ENCODE measurements at regions not wholly inside any gene's neighbourhood (a gene's known extent, or its start where the extent isn't known, plus 50 kb on each side); places are given as distances from the start of the nearest gene placed in this dataset.

DNA sequence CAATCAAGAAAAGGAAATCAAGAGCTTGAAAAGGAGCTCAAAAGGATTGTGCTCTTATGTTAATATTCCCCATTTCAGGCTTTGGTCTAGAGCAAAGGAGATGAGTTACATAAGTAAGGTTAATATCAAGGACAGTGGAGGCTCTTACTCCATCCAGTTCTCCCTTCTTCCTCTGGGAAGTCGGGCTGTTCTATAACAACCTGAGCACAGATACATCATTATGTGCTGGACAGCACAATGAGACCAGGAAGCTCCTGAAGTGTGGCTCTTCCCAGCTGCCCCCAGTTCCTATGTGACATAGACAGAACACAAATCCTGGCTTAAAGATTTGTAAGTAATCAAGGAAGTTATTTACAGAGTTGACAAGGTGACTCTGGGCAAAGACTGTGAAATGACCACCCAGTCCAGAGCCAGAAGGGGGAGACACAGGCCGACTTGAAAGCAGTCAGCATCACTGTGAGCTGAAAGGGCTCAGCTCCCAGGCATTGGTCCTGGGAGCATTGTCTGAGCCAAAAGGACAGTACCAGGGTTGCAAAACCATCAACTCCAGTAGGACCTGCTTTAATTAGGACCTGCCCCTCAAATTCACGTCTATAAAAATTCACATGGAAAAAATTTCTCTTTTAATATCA, 917.6 kb upstream of the ACVR2A start:
- DNase-seq: peak; percentile 17

DNA sequence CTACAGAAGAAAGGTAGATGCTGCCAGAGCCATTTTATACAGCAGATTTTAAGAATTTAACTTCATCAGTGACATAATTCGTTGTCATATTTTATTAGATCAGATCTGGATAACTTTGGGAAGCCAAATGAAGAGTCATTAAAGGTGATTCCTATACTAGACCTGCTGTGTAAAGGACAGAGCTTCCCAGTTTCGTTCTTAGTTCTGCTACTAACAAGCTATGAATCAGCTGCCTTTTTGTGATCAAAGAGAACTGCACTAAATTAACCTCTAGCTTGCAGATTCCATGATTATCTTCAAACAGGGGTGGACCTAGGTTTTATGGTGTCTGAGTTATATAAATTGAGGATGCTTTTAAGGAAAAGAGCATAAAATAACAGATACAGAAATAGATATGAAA, 926.5 kb upstream of the ACVR2A start:
- no peak for DNase-seq

DNA sequence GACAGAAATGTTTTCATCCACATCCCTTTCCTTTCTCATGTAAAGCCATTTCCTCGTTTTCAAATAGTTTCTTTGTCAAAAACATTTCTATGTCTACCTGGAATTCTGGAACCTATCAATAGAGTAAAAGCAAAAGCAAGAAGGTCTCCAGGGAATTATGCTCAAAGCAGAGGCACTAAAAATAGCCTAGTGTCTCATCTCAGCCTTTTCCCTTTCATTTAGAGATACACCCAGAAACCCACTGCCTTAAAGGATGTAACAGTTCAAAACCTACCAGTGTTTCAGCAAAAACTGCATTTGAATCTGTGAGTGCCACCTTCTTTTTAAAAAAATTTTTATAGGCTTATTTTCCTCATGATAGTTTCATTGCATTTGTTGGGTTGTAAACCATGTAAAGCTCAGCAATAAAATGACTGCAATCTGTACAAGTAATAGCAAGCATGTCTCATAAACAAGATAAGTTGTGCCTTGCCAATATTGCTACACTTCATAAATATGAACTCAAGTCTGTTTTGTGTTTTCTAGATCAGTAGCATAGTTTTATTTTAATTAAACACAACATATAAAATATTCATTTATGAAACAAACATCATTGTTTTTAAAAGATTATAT, 927.3 kb upstream of the ACVR2A start:
- no peak for DNase-seq

DNA sequence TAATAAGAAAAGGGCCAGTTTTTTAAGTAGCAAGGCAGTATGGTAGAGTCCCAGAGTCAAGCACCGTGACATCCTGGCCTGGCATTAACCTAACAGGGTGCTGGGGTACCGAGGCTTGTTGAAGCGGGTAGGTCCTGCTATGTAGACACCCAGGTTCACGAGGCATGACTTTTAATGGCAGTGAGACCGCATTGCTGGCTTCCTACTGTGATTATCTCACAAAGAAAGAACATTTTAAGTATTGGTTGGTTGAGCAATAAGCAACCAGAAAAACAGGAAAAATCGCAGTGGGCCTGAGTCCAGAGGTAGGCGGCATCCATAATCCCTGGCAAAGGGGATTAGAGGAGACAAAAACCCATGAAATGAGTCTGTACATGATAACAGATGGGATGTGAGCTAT, 927.9 kb upstream of the ACVR2A start:
- peak; percentile 12 for DNase-seq

DNA sequence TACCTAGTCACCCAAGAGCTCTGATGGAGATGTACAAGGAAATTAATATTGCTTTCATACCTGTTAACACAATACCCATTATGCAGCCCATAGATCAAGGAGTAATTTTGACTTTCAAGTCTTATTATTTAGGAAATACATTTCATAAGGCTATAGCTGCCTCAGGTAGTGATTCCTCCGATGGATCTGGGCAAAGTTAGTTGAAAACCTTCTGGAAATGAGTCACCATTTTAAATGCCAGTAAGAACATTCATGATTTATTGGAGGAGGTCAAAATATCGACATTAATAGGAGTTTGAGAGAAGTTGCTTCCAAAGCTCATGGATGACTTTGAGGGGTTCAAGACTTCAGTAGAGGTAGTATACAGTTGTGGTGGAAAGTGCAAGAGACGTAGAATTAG, 931.4 kb upstream of the ACVR2A start:
- DNase-seq: no peak

DNA sequence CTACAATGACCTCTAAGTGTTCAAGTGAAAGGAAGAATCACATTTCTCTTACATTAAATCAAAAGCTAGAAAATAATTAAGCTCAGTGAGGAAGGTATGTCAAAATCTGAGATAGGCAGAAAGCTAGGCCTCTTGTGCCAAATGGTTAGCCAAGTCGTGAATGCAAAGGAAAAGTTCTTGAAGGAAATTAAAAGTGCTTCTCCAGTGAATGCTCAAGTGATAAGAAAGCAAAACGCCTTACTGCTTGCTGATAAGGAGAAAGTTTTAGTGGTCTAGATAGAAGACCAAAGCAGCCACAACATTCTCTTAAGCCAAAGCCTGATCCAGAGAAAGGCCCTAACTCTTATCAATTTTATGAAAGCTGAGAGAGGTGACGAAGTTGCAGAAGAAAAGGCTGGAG, 932.3 kb upstream of the ACVR2A start:
- DNase-seq: no peak

DNA sequence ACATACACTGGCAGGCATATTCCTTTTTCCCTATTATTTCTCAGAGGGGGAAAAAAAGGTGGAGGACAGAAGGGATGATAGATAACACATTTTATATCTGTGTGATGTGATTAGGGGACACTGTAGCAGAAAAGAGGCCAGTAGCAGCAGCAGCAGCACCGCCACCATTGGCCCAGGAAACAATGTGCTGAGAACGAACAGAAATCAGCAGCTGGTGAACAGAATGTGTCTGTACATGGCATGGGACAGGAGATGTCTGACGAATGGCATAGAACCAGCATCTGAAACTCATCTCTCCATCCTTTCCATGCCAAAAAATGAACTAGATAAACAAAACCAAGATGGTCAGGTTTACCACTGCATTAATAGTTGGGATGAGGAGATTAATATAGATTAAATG, 936.1 kb upstream of the ACVR2A start:
- no peak for DNase-seq

DNA sequence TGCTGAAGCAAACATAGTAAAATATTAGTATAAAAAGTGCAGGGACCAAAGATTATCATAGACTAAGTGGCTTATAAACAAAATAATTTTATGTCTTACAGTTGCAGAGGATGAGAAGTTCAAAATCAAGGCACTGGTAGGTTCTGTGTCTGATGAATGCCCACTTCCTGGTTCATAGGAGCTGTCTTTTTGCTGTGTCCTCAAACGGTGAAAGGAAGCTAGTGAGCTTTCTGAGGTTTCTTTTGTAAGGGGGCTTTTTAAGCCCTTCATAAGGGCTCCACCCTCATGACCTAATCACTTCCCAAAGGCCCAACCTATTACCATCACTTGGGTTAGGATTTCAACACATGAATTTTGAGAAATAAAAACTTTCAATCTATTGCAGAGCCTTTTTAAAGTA, 946.7 kb upstream of the ACVR2A start:
- DNase-seq: no peak

DNA sequence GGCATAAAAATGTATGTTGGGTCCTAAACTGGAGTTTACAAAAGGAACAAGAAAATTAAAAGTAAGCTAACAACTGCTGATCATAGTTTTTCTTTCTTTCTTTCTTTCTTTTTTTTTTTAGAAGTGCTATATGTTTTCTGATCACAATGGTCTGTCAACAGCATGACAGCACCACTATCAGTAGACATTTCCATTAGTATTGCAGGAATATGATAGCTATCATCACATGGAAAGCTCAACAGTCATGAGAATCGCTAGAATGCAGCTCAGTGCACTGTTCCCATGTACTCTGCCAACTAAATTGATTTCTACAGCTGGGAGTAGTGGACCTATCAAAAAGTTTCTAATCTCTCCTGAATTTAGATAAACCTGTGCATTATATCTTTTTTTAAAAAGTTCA, 950.3 kb upstream of the ACVR2A start:
- DNase-seq: no peak

DNA sequence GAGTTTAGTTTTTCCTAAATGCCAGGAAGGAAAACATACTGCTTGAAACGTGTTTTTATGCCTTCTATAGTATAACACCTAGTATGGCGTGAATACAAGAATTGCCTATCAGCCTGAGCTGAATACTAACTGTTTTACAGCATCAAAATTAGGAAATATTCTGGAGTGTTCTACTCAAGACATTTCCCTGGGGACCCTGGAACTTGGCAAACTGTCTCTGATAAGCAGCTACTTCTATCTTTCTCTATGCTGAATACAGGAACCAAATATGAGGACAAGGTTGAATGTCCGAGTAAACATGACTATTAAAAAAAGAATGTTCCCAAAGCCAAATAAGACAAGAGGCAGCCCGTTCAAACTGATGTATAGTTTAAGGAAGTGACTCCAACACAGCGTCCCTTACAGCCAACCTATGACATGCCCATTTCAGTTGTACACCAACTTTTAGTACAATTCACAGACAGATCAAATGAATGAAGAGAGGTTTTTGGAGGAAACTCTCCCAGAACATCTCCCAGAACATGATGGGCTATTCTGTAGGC, 951.3 kb upstream of the ACVR2A start:
- no peak for DNase-seq

DNA sequence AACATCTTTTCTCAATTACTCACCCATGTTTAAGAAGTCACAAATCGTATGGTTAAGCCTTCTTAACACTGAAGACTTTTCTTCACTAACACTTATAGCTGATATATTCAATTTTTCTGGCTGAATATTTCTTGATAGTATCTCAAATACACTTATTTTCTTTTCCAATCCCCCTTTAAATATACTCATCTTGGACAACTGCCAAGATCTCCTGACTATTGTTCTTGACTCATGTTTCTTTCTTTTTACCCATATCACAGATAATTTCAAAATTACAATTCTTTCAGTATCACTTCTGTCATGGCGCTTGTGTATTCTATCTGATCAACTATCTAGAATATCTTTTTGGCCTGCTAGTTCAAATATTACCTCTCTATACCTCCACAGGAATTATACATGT, 954.3 kb upstream of the ACVR2A start:
- no peak for DNase-seq

DNA sequence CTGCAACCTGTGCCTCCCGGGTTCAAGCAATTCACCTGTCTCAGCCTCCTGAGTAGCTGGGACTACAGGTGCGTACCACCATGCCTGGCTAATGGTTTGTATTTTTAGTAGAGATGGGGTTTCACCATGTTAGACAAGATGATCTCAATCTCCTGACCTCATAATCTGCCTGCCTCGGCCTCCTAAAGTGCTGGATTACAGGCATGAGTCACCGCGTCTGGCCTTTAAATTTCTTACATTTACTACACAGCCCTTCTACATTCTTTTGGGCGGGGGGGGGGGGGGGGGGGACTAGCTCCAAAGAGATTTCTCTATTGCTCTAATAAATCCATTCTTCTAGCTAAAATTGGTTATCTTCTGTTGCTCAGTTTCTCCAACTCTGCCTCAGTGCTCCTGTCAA, 964.9 kb upstream of the ACVR2A start:
- DNase-seq: no peak

DNA sequence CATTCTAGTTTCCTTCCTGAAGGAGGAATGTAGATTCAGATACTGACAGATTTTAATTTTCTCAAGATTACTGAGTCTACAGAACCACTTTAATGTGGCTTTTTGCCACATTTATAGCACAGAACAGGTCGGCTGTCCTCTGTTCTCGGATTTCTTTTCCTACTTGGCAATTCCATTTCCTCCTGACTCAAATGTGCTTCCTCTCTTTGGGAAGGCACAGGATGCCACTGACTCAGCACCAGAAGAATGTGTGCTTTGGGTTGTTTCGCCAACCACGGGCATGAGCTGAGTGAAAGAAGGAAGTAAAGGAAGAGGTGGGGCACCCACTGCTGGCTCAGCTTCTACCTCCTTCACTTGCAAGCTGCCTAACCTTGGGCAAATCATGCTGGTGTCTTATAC, 970.6 kb upstream of the ACVR2A start:
- no peak for DNase-seq

DNA sequence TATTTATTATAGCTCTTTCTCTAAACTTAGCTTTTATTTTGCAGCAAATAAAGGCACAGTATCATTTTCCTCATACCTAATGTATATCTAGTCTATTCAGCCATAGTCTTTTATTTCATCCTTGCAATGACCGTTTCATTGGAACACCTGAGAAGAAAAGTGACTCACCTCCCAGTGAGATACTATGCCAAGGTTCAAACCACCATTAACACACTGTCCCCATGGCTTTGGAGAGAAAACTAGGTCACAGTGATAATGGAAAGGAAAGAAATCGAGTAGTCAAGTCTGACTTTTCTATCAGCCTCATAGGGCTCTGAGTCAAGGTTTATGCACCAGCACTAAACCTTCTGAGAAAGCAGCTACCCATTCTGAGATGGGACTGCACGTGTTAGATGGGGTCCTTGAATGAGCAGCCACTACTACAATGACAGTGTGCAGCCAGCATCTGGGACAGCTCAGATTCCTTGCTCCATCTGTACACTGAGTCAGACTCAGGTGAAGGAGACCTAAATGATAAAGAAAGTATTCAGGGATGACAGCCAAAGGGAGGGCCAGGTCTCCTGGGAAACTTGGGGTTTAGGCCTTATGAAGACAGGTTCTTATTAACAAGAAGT, 971.1 kb upstream of the ACVR2A start:
- DNase-seq: no peak

DNA sequence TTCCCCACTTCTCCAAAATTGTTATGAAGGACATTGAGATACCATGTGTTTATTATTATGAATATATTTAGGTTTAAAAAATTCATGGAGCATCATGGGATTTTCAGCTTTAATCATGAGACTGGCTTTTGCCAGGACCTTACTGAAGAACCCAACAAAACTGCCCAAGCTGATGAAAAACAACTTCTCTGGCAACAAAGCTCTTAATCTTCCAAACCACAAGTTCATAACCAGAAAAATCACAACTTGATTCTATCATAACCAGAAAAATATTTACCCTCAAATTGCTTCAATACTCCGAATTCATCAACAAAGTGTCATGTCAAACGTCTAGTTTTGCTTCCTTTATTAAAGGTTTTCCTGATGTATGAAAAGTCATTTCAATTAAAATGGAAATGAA, 971.8 kb upstream of the ACVR2A start:
- no peak for DNase-seq

DNA sequence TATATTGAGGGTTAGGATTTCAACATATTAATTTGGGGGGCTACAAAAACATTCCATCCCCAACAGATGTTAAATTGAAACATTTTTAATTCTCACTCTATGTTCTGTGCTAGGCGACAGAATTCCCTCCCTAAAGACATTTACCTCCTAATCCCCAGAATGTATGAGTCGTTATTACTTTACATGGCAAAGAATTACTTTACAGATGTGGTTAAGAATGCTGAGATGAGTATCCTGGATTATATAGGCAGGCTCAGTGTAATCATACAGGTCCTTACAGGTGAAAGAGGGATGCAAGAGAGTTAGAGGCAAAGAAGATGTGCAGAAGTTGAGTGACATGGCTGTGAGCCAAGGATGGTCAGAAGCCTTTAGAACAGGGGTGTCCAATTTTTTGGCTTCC, 974.1 kb upstream of the ACVR2A start:
- no peak for DNase-seq

DNA sequence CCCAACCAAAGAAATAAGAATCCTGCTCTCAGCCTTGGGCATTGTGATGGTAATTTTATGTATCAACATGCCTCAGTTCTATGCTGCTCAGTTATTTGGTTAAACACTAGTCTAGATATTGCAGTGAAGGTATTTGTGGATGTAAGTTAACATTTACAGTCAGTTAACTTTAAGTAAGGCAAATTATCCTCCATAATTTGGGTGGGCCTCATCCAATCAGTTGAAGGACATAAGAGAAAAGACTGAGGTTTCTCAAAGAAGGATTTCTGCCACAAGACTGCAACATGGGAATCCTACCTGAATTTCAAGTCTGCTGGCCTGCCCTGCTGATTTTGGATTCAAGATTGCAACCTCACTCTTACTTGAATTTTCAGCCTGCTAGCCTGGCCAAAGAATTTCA, 975.5 kb upstream of the ACVR2A start:
- no peak for DNase-seq

DNA sequence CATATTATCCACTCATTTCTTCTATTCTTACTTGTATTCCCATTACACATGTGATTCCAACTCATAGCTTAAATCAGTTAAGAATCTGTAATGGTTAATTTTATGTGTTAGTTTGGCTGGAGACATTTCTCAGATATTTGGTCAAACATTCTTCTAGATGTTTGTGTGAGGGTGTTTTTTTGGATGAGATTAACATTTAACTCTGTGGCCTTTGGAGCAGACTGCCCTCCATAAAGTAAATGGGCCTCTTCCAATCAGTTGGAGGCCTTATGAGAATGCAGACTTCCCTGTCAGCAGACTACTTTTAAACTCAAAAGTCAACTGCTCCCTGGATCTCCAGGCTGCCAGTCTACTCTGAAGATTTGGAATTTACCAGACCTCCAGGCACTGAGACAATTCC, 976.8 kb upstream of the ACVR2A start:
- DNase-seq: no peak

DNA sequence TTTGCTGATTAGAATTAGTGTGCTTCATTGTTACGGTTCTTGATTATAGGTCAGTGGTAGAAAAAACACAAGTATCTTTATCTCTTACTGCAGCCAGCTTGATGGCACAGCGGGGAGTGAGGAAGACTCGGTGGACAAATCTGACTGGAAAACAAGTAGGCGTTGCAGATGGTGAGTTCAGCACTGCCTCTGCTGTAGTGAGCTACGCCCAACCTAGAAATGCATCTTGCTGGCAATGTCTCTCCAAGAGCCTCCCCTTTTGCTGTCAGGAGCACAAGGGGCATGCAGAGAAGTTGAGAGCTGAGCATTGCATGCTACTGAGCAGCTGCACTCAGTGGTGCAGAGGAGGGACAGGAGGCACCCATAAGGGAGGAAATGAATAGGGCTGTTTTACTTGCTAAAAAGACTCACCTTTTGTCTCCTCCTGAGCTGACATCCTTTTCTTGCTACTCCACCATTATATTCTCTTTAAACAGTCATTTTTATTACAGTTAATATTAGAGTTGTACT, 977.3 kb upstream of the ACVR2A start:
- DNase-seq: no peak

DNA sequence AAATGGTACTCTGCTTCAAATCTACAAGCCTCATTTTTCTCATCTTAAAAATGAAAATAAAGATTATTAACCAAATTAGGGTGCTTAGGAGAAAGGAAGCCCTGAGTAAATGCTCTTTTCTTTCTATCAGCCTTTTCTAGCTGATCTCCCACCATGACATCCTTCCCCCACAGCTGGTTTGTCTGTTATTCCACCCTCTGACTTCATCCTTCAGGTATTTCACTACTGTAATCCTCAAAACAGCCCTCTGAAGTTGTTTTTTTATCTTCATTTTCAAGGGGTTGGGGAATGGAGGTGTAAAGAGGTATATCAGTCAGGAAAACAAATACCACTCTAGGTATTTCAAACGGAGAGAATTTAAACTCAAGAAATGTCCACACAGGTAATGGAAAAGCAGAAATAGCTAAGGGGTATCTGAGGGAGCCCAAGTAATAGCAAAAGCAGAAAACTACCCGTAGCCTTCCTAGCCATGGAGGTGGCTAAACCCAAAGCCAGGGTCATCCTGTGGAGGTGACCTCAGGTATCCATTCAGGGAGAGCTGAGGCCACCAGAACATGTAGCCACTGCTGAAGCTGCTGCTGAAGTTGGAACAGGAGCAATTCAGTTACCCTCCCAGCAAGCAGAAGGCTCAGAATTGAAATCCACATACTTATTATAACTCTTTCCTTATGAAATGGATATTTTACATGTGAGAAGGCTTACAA, 990.9 kb upstream of the ACVR2A start:
- no peak for DNase-seq

DNA sequence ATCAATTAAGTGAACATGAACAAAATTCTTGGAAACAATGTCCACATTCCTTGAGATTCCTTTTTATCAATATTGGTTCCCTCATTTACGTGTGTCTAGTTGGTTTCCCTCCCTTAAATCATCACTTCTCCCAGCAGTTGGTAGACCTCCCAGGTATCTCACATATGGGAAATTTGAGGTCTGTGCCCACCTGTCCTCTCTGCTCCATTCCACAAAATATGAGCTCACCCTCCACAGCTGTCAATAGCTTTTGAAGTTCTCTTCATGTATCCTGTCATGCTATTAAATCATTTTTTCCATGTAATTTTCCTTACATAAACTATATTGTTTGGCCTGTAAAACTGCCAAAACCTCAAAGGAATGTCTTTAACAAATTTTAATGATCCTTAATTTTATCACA, 992.2 kb upstream of the ACVR2A start:
- DNase-seq: no peak

DNA sequence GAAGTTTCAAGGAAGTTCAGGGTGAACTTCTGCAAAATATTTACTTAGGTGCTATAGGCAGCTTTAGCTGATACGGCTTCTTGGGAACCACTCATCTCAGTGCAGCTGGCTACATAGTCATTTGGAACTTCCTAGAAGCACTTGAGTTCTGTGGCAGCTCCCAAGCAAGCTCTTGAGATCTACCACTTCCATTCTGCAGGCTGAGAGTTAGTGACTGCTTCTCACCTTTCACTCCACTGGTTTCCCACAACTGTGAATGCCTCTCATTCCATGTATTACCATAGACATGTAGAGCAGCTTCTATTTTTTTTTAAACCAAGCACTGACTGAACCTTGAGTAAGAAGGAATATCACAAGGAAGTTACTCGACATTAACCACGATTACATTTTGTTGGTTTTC, 994.1 kb upstream of the ACVR2A start:
- no peak for DNase-seq

DNA sequence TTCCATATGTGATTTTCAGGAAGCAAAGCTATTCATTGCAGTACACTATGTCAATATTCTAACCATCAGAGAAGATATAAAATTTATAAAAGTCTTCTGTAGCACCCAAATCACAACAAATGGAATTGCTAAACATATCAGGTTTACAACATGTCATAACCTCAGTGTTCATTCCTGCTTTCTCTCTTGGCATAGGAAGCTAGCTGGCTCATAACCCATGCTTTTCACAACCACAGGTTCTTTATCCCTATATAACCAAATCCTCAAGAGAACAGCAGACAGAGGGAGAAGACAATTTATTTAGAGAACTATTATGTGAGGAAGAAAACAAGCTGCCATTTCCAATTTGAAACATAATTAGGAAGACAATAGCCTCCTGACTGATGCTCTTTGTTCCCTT, 997.0 kb upstream of the ACVR2A start:
- DNase-seq: no peak

Measured in NCI-H524 treated with DMSO at 0.1 percent for 48 hours (cell line).